ENCODE measurements at regions not wholly inside any gene's neighbourhood (a gene's known extent, or its start where the extent isn't known, plus 50 kb on each side); places are given as distances from the start of the nearest gene placed in this dataset.
"Not testable (repeated sequence)": the region's sequence is repeated elsewhere in the genome, so short reads cannot be mapped to it uniquely, and the experiment has no call there.

GRCh38 chr10:90197766-90198165 lies 496.4 kb downstream of the KIF20B start:
- no peak for DNase-seq

DNA sequence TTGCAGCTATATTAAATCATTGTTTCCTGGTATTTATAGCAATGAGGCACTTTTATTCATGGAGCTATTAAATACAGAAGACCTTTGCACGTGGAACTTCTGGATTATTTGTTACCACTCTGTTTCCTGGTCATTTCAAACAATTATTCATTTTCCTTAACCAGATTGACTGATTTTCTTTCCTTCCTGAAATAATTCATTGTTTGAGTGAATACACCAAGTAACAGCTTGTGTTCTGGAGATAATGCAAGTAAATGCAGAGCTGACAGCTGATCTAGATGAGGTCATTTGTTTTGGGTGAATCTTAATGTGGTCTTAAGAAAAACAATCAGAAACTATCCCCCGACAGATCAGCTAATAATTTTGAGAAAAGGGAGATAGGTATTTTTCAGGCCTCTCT lies 497.7 kb downstream of the KIF20B start:
- no peak for DNase-seq

DNA sequence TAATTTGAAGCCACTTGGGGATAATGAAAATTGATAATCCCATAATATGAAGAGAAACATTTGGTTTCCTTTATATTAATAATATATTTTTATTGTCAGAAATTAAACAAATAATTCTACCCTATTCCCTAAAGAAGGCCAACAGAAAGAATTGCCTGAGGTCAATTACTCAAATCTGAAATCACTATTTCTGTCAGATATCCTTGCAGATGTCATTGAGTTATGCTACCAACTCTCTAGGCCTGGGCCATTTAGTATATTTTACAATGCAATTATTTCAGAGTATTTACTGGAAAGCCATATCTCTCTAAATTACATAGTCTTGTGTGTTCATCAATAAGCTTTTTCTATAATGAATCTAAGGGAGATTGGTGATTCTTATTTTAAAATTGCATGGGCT lies 498.1 kb downstream of the KIF20B start:
- DNase-seq: no peak

DNA sequence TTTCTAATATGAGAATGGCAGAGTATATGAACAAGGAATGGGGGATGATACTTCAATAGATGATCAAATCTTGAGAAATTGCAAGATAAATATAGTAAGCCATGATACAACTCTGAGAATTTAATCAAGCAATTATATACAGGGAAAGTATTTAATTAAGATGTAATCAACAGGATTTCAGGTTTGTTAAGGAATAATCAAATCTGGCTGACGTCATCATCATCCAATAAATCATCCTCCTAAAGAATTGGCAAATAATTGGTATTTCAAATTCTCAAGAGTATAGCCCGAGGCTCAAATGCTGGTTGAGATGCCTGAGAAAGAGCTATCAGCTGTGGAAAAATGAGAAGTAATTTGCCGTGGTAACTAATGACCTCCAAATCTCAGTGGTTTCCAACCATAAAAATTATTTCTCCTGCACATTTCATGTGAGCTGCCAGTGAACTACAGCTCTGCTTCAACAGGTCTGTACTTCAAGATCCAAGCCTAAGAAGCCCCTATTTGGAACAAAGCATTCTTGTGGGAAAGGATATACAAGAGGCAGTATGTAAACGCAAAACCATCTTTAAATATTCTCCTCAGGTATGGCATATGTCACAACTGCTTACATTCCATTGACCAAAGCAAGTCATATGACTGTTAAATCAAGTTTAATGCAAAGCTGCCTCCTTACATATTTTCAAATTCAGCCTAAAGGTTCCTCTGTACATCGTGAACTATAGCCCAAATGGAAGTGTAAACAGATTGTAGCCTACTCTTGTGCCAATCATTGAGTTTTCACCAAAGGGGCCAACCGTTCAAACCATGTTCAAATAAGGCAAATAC lies 503.0 kb downstream of the KIF20B start:
- DNase-seq: no peak

- no peak for DNase-seq
Observed at GRCh38 chr10:90204956-90205314, 503.5 kb downstream of the KIF20B start.

GRCh38 chr10:90205340-90205739 lies 503.9 kb downstream of the KIF20B start:
- DNase-seq: no peak

- no peak for DNase-seq
Observed at GRCh38 chr10:90213346-90213745, 512.0 kb downstream of the KIF20B start.

GRCh38 chr10:90218846-90219245 lies 517.5 kb downstream of the KIF20B start:
- no peak for DNase-seq

DNA sequence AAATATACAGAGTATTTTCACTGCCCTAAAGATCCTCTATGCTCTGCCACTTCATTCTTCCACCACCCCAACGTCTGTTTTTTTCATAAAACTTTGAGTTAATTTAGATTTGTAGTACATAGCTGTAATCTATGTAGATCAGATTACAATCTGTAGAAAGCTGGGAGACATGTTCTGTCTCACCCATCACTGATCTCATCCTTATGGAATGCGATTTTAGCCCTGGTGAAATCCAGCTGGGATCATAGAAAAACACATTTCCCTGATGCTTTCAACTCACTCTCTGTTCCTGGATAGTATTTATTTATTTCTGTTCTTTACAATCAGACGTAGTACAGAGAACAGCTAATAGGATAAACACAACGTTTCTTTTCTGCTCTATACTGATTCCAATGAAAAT lies 521.0 kb downstream of the KIF20B start:
- no peak for DNase-seq

DNA sequence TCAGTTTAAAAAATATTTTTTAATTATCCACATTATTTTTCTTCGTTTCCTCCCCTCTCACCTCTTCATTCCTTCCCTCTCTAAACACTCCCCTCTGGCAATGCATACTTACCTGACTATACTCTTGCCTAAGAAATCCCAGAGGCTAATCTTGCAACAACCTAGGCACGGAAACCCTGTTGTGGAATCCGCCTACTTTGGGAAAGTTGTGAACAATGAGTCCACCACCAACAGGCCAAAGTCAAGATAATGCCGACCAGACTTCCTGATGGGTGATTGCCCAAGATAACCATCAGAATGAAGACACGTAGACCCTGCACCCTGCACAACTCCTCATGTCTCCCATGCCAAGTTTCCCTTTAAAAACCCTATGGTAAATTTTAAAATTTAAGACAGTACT lies 521.5 kb downstream of the KIF20B start:
- no peak for DNase-seq

DNA sequence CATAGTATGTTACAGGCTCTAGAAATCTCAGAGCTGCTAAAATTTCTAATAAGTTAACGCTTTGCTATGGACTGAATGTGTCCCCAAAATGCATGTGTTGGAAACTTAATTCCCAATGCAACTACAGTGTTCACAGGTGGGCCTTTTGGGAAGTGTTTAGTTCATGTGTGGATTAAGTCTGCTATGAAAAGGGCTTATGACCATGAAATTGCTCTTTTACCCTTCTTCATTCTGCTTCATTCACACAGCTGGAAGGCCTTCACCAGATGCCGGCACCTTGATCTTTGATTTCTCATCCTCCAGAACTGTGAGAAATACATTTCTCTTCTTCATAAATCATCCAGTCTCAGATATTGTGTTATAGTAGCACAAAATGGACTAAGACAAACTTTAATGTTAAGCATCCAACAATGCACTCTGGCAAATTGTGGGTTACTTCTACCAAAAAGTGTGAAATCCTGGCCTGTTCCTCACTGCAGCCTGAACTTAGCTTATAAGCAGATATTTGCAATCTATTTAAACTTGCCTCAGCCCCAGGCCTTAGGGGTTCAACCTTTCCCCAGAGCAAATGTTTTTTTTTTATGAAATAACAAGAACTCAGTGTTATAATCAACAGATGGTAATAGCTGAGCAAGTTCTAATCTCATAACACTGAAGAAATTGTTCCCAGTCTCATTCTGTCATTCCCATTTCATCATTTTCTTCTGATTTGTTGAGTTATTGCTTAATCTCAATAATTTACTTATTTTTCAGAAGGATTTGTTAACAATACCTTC lies 523.6 kb downstream of the KIF20B start:
- no peak for DNase-seq

GRCh38 chr10:90226517-90226916 lies 525.1 kb downstream of the KIF20B start:
- no peak for DNase-seq

- no peak for DNase-seq
Observed at GRCh38 chr10:90227217-90227656, 525.8 kb downstream of the KIF20B start.

DNA sequence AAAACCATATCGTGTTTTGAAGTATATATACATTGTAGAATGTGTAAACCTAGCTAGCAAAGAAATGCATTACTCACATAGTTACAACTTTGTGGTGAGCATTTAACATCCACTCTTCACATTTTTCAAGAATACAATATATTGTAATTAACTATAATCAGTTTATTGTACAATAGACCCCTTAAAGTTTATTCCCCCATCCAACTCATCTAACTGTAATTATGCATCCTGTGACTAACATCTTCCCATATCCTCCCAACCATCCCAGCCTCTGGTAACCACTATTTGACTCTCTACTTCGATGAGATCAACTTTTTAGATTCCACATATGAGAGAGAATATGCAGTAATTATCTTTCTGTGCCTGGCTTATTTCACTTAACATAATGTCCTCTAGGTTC lies 526.4 kb downstream of the KIF20B start:
- DNase-seq: no peak

DNA sequence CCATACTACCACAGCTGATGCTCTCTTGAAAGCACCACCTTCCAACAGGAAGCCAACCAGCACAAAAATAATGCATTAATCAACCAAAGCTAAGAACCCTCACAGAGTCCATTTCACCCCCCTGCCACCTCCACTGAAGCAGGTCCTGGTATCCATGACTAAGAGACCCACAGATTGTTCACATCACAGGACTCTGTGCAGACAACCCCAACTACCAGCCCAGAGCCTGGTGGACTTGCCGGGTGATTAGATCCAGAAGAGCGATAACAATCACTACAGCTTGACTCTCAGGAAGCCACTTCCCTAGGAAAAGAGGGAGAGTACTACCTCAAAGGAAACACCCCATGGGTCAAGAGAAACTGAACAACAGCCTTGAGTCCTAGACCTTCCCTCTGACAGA lies 528.1 kb downstream of the KIF20B start:
- DNase-seq: no peak

GRCh38 chr10:90233805-90234204 lies 532.4 kb downstream of the KIF20B start:
- not testable (repeated sequence) for DNase-seq

GRCh38 chr10:90245623-90246022 lies 544.2 kb downstream of the KIF20B start:
- no peak for DNase-seq

- DNase-seq: not testable (repeated sequence)
Observed at GRCh38 chr10:90250784-90251183, 549.4 kb downstream of the KIF20B start.

DNA sequence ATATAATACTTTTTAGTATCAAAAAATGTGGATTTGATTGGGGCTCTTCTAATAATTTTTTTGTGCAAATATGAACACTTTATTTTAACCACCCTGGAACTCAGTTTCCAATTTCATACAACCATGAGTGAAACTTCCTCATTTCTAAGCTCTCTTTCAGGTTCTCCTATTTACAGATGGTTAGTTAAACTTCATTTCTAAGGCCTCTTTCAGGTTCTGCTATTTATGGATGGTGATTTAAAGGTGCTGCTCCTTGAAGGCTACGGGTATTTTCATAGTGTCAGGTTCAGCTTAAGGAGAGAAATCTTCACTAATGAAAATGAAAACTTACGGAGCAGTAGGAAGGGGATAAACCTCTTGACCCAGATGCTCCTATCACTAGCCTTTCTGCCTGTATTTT lies 568.3 kb downstream of the KIF20B start:
- DNase-seq: no peak

- DNase-seq: no peak
Observed at GRCh38 chr10:90274721-90275468, 573.5 kb downstream of the KIF20B start.

- no peak for DNase-seq
Observed at GRCh38 chr10:90276894-90277475, 575.6 kb downstream of the KIF20B start.

- no peak for DNase-seq
Observed at GRCh38 chr10:90286406-90286805, 571.4 kb downstream of the HTR7 start.

GRCh38 chr10:90286941-90287340 lies 570.9 kb downstream of the HTR7 start:
- no peak for DNase-seq

All from NCI-H69 (cell line).